Esophagus squamous epithelium (tissue), 4 donors: ENCODE measurements at regions not wholly inside any gene's neighbourhood (a gene's known extent, or its start where the extent isn't known, plus 50 kb on each side); places are given as distances from the start of the nearest gene placed in this dataset.

Experiments
- POLR2A ChIP-seq, 4 donors: fragments of 450-650 bp; IDR thresholded peaks; one replicate each; pipeline ENCODE4 v1.6.1; 2017; ENCODE audit warnings: antibody characterized with exemption in 4 of 4, mild to moderate bottlenecking in 4 of 4, moderate library complexity in 3 of 4
- TF ChIP-seq, protein P1 (sequence below), 6 experiments: fragments of 450-650 bp in 4 of 6; fragments of 200-600 bp in 2 of 6; sonication (generic) in 2 of 6; IDR thresholded peaks; one replicate each; pipeline ENCODE4 v1.5.1; 2016 to 2019; ENCODE audit warnings: antibody characterized with exemption in 6 of 6, mild to moderate bottlenecking in 4 of 6, moderate library complexity in 4 of 6

GRCh38 chrX:122196343-122196742, 987.7 kb upstream of the GRIA3 start:
- TF ChIP-seq, protein P1, sequence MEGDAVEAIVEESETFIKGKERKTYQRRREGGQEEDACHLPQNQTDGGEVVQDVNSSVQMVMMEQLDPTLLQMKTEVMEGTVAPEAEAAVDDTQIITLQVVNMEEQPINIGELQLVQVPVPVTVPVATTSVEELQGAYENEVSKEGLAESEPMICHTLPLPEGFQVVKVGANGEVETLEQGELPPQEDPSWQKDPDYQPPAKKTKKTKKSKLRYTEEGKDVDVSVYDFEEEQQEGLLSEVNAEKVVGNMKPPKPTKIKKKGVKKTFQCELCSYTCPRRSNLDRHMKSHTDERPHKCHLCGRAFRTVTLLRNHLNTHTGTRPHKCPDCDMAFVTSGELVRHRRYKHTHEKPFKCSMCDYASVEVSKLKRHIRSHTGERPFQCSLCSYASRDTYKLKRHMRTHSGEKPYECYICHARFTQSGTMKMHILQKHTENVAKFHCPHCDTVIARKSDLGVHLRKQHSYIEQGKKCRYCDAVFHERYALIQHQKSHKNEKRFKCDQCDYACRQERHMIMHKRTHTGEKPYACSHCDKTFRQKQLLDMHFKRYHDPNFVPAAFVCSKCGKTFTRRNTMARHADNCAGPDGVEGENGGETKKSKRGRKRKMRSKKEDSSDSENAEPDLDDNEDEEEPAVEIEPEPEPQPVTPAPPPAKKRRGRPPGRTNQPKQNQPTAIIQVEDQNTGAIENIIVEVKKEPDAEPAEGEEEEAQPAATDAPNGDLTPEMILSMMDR (IDR thresholded peaks at IDR 0.05), result no peak
- no peak for TF ChIP-seq POLR2A (IDR thresholded peaks at IDR 0.05)
